GM12873 (cell line): ENCODE measurements at regions not wholly inside any gene's neighbourhood (a gene's known extent, or its start where the extent isn't known, plus 50 kb on each side); places are given as distances from the start of the nearest gene placed in this dataset.

Experiments used
- CTCF ChIP-seq: IDR thresholded peaks from 2 replicates; pipeline ENCODE4 v1.5.1; 2012; ENCODE audit warnings: low read depth, mild to moderate bottlenecking, moderate library complexity, low read length, control low read depth; ENCODE audit not compliant: insufficient read depth; ENCODE audit errors: missing control alignments

- TF ChIP-seq CTCF: no peak
Observed at GRCh38 chr18:37639846-37640245, 74.2 kb upstream of the CELF4 start.

- no peak for TF ChIP-seq CTCF
Observed at GRCh38 chr18:37637478-37637850, 71.9 kb upstream of the CELF4 start.

GRCh38 chr18:37636831-37637477 is 71.4 kb upstream of the CELF4 start:
- no peak for TF ChIP-seq CTCF

- no peak for TF ChIP-seq CTCF
Observed at GRCh38 chr18:37634516-37634915, 68.9 kb upstream of the CELF4 start.

- no peak for TF ChIP-seq CTCF
Observed at GRCh38 chr18:37631422-37631821, 65.8 kb upstream of the CELF4 start.

GRCh38 chr18:37630334-37630733 is 64.7 kb upstream of the CELF4 start:
- no peak for TF ChIP-seq CTCF

- TF ChIP-seq CTCF: no peak
Observed at GRCh38 chr18:37628470-37629220, 63.0 kb upstream of the CELF4 start.
